SJCRH30 (cell line): ENCODE measurements at regions not wholly inside any gene's neighbourhood (a gene's known extent, or its start where the extent isn't known, plus 50 kb on each side); places are given as distances from the start of the nearest gene placed in this dataset.

ENCODE experiments used
- DNase-seq, 2 experiments: peaks; one replicate each; pipeline ENCODE4 v3.0.0-alpha.2; 2015 to 2020
- H3K27ac ChIP-seq: fragments of 250-450 bp; sonication (Bioruptor Pico); 2 replicates; pipeline ENCODE4 v1.5.1; 2020; ENCODE audit warnings: mild to moderate bottlenecking, moderate library complexity
- H3K27me3 ChIP-seq: fragments of 250-450 bp; sonication (Bioruptor Pico); 2 replicates; pipeline ENCODE4 v1.5.1; 2020; ENCODE audit warnings: mild to moderate bottlenecking, moderate library complexity
- H3K36me3 ChIP-seq: fragments of 250-450 bp; sonication (Bioruptor Pico); 2 replicates; pipeline ENCODE4 v1.5.1; 2020; ENCODE audit warnings: mild to moderate bottlenecking, moderate library complexity
- H3K4me1 ChIP-seq: fragments of 250-450 bp; sonication (Bioruptor Pico); 2 replicates; pipeline ENCODE4 v1.5.1; 2020; ENCODE audit warnings: mild to moderate bottlenecking, moderate library complexity
- H3K4me3 ChIP-seq: fragments of 250-450 bp; sonication (Bioruptor Pico); 2 replicates; pipeline ENCODE4 v1.5.1; 2020; ENCODE audit warnings: mild to moderate bottlenecking, moderate library complexity
- H3K9me3 ChIP-seq: fragments of 250-450 bp; sonication (Bioruptor Pico); replicated peaks from 2 replicates; pipeline ENCODE4 v1.5.1; 2020; ENCODE audit warnings: mild to moderate bottlenecking, moderate library complexity

DNA sequence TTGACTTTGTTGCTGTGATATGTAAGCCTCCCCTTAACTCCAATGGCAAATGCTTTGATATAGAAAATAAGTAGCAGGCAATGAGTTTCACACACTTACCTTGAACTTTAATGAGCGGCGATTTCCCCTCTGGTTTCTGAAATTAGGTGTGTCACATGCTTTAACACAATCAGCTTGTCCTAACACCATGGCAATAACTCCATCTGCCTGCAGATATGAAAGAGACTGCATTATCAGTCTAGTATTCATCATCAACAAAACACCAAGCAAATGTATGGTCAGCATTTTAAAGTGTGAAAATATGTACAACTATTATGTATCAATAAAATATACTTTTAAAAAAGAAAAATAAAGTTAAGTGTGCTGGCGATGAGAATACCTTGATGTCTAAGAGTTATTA is 128.8 kb upstream of the FAM9B start:
- H3K27me3 ChIP-seq, result no peaks in the 10 kb centered on the region
- H3K36me3 ChIP-seq, result no peaks in the 10 kb centered on the region
- H3K9me3 ChIP-seq, result peaks cover 4% of the 10 kb centered on the region; the same call in 1 of the 2 replicates
- H3K4me1 ChIP-seq, result peaks cover 36% of the 10 kb centered on the region
- H3K4me3 ChIP-seq, result no peak overlapping the region
- no peak for DNase-seq
- H3K27ac ChIP-seq, result peak overlapping the region; percentile 38; the same call in 1 of the 2 replicates

DNA sequence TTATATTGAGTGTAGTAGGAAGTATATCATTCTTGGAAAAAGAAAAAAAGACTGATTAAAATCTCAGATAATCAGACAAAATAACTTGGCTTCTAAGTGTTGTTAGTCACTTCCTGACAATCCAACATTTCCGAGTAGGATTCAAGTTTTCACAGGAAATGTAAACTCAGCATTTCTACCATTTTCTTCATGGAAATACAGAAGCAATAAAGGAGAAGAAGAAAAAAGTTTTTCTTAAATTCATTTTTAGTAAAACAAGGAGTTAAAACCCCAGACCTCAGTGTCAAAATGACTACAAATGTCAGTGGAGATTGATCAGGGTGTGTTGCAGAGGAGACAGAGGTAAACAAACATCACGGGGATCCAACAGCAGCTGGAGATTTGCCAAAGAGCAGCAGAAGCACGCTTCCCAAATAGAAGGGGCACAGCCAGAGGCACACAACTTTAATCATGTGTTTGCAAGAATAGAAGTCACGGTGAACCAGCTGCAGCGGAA is 129.3 kb upstream of the FAM9B start:
- H3K9me3 ChIP-seq, result peaks cover 5% of the 10 kb centered on the region; the same call in 1 of the 2 replicates
- H3K36me3 ChIP-seq, result no peaks in the 10 kb centered on the region
- H3K27me3 ChIP-seq, result no peaks in the 10 kb centered on the region
- peak overlapping the region; percentile 38 for H3K27ac ChIP-seq
- H3K4me3 ChIP-seq, result peak overlapping the region; percentile 18; the same call in 1 of the 2 replicates
- DNase-seq, result peak; percentile 62 to 73
- peaks cover 36% of the 10 kb centered on the region for H3K4me1 ChIP-seq

DNA sequence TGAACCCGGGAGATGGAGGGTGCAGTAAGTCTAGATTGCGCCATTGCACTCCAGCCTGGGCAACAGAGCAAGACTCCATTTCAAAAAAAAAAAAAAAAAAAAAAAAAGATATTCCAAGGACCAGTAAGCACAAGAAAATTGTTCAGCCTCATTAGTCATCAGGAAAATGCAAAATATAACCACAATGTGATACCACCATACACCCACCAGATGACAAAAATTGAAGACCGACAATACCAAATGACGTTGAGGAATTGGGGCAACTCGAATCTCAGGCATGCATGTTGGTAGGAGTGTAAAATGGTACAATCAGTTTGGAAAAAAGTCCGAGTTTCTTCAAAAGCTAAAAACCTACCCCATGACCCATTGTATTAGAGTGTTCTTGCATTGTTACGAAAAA is 130.2 kb upstream of the FAM9B start:
- Histone ChIP-seq H3K4me1 (peaks cover 36% of the 10 kb centered on the region), H3K36me3 (no peaks in the 10 kb centered on the region), H3K27ac (no peak overlapping the region), H3K27me3 (no peaks in the 10 kb centered on the region), H3K4me3 (no peak overlapping the region), H3K9me3 (peaks cover 5% of the 10 kb centered on the region; the same call in 1 of the 2 replicates)
- no peak for DNase-seq

DNA sequence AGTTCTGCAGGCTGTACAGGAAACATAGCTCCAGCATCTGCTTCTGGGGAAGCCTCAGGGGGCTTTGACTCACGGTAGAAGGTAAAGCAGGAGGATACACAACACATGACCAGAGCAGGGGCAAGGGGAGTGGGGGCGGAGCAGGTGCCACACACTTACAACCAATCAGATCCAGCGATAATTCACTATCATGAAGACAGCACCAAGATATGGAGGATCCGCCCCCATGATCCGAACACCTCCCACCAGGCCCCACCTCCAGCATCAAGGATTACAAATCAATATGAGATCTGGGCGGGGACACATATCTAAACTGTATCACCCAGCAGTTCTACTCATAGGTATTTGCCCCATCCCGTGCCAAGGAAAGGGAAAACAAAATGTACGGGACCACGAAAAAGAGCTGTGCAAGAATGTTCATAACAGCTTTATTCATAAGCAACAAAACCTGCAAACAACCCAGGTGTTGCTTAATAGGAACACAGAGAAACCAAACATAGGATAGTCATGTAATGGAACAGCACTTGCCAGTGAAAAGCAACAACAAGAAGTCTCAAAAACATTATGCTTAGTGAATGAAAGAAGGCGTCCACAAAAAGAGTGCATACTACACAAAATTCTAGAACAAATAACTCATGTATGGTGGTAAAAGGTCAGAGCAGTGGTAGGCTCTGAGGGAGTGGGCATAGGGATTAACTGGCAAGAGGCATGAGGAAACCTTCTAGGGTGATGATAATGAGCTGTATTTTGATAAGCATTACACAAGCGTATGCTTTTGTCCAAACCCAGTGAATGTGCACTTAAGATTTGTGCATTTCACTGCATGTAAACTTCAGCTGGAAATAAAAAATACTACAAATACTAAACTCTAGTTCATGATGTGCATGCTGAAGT is 130.9 kb upstream of the FAM9B start:
- Histone ChIP-seq H3K27ac (peak overlapping the region; percentile 87), H3K36me3 (no peaks in the 10 kb centered on the region), H3K9me3 (peaks cover 5% of the 10 kb centered on the region; the same call in 1 of the 2 replicates), H3K27me3 (no peaks in the 10 kb centered on the region), H3K4me3 (no peak overlapping the region), H3K4me1 (peaks cover 36% of the 10 kb centered on the region)
- no peak for DNase-seq

DNA sequence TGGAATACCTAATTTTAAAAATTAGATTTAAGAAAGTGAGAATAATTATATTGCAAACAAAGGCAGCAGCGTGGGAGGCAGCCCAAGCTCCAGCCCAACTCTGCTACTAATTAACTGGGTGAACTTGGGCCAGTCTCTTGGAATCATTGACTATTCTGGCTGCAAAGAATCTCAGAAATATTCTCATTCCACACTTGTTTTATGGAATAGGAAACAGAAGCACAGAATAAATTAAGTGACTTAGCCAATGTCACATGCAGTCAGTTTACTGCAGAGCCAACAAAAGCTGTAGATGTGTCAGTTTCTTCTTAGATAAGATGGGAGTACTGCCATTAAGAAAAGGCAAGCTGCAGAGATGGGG is 132.6 kb upstream of the FAM9B start:
- H3K4me1 ChIP-seq, result peaks cover 43% of the 10 kb centered on the region
- H3K9me3 ChIP-seq, result peaks cover 5% of the 10 kb centered on the region; the same call in 1 of the 2 replicates
- no peak for DNase-seq
- no peaks in the 10 kb centered on the region for H3K36me3 ChIP-seq
- H3K4me3 ChIP-seq, result no peak overlapping the region
- H3K27me3 ChIP-seq, result no peaks in the 10 kb centered on the region
- peak overlapping the region; percentile 87 for H3K27ac ChIP-seq

DNA sequence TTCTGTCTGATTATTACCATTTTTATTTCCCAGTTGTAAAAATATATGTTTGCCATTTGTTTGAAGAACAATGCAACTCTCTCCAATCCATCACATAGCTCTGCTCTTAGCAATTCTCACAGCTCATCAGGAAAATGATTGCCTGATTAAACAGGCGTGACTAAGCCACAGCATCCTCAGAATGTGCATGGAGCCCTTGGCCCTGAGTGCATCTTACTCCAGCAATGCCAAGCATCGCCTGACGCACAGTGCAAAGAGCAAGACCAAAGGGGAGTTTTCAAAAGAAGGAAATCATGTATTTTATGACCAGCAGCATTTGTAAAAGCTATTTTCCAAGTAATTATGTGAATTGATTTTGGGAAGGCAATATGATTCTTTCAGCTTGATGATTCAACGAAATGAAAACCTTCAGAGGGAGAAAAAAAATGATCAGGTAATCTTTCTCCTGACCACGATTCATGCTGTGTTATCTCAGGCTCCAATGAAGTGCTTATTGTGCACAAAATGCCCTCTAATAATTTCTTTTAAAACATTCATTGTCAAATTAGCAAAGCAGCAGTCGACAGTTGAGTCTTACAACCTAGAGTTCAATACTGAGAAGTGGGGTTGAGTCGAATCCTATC is 138.0 kb upstream of the FAM9B start:
- Histone ChIP-seq H3K36me3 (no peaks in the 10 kb centered on the region), H3K27ac (peak overlapping the region; percentile 77), H3K4me1 (peaks cover 17% of the 10 kb centered on the region), H3K4me3 (no peak overlapping the region), H3K27me3 (no peaks in the 10 kb centered on the region), H3K9me3 (peaks cover 5% of the 10 kb centered on the region; the same call in 1 of the 2 replicates)
- DNase-seq, result peak; percentile 74 to 84

DNA sequence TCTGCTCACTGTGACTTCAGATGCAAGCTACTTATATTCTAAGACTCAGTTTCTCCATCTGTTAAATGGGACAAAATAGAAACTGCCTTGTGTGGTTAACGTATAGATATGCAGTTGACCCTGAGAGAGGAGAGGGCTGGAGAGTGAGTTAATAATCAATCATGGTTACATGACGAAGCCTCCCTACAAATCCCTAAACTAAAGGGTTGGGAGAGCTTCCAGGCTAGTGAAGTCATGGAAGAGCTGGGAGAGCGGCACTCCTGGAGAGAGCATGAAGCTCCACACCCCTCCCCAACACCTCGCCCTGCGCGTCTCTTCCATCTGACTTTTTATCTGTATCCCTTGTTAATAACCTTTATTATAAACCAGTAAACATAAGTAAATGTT is 138.5 kb upstream of the FAM9B start:
- DNase-seq, result no peak
- H3K27me3 ChIP-seq, result no peaks in the 10 kb centered on the region
- H3K4me3 ChIP-seq, result no peak overlapping the region
- peaks cover 17% of the 10 kb centered on the region for H3K4me1 ChIP-seq
- peak overlapping the region; percentile 77 for H3K27ac ChIP-seq
- peaks cover 3% of the 10 kb centered on the region for H3K9me3 ChIP-seq
- H3K36me3 ChIP-seq, result no peaks in the 10 kb centered on the region

DNA sequence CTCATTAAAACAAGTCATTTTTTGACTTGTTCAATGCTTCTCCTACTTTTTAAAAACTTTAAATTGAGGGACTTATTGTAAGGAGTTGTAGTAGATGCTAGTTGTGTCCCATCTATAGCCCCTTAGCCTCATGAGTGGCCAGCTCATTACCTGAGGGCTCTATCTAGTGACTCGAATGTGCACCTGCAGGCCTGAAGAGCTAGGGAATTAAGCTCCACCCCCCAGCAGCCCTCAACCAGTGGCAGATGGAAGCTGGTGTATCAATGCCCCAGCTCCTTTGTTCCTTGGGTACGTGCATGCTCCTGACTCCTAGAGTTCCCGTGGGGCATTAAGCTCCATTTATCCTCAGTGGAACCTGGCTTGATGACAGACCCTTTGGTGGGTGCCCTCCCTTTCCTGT is 146.7 kb upstream of the FAM9B start:
- Histone ChIP-seq H3K36me3 (no peaks in the 10 kb centered on the region), H3K27ac (no peak overlapping the region), H3K27me3 (no peaks in the 10 kb centered on the region), H3K4me3 (no peak overlapping the region), H3K9me3 (peaks cover 2% of the 10 kb centered on the region), H3K4me1 (no peaks in the 10 kb centered on the region; the same call in 1 of the 2 replicates)
- DNase-seq, result no peak

DNA sequence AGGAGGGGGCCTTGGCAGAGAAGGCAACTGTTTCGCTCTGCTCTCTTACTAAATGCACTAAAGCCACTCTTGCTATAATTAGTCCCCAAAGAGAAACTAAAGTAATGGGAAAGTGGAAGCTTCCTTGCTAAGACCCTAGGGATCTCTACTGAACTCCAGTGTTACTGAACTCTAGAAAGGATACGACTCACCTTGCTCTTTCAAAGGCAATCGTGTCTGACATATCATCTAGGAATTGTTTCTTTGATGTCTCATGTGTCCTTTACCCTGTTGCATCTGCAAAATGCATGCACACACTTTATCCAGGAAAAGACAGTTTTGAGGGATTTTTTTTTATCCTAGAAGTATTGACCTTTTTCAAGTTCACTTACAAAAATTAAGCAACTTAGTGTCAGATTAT is 148.1 kb upstream of the FAM9B start:
- Histone ChIP-seq H3K36me3 (no peaks in the 10 kb centered on the region), H3K9me3 (peaks cover 2% of the 10 kb centered on the region), H3K4me1 (no peaks in the 10 kb centered on the region; the same call in 1 of the 2 replicates), H3K27ac (no peak overlapping the region), H3K4me3 (no peak overlapping the region), H3K27me3 (no peaks in the 10 kb centered on the region)
- DNase-seq, result no peak

DNA sequence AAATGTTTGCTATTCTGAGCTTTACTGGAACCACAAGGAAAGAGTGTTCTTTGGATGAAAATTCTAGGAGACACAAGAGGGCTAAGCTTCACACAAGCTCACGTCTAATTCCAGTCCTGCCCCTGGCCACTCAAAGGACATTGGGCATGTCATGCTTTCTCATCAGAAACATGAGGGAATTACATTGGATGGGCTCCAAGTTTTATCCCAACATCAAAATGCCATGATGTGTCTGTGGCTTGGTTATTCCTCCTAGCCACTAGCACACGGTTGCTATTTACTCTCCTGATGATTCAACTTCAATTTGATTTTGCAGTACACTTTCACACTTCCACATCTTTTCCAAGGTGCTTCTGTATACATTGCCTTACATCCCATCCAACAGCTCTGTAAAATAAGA is 149.6 kb upstream of the FAM9B start:
- H3K4me1 ChIP-seq, result peaks cover 8% of the 10 kb centered on the region
- no peaks in the 10 kb centered on the region for H3K27me3 ChIP-seq
- H3K36me3 ChIP-seq, result no peaks in the 10 kb centered on the region
- no peak overlapping the region for H3K27ac ChIP-seq
- DNase-seq, result no peak
- no peak overlapping the region for H3K4me3 ChIP-seq
- peaks cover 2% of the 10 kb centered on the region; the same call in 1 of the 2 replicates for H3K9me3 ChIP-seq

DNA sequence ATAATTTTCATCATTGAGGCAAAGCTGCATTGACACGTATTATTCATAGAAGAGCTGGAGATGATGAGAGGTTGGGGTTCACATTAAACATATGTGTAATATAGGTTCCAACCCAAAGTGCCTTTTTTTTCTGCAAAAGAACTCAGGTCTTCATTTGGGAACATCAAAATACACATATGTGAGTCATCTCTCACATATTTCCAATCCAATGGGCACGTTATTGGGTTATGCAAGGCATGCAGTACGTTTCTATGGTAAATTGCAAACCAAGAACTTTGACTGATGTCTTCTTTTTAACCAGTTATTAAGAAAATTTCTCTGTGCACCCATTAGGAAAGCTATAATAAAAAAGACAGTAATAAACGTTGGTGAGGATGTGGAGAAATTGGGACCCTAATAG is 150.3 kb upstream of the FAM9B start:
- no peaks in the 10 kb centered on the region for H3K36me3 ChIP-seq
- H3K27me3 ChIP-seq, result no peaks in the 10 kb centered on the region
- no peak for DNase-seq
- H3K27ac ChIP-seq, result no peak overlapping the region
- 0 out of 2 replicates have a peak, but pooled peaks cover 2% of the 10 kb centered on the region for H3K9me3 ChIP-seq
- H3K4me1 ChIP-seq, result peaks cover 13% of the 10 kb centered on the region
- no peak overlapping the region for H3K4me3 ChIP-seq

DNA sequence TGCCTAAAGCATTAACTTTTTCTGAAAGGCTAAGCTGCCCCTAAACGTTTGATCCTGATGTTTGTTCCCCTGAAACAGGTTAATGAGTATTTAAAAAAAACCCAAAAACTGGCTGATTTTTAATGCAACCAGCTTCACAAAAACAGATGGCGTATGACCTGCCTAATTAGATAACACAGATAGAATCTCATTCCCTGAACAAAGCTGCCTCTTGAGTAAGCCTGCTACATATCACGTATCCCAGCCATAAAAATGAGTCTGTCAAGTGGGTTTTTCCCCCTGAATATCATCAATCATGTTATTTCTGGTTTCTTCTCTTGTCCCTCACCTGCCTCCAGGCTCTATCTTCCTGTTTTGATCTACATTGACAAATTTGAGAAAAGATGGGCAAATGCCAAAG is 154.2 kb upstream of the FAM9B start:
- Histone ChIP-seq H3K4me1 (peaks cover 22% of the 10 kb centered on the region), H3K9me3 (0 out of 2 replicates have a peak, but pooled peaks cover 2% of the 10 kb centered on the region), H3K4me3 (no peak overlapping the region), H3K36me3 (no peaks in the 10 kb centered on the region), H3K27me3 (no peaks in the 10 kb centered on the region), H3K27ac (no peak overlapping the region)
- no peak for DNase-seq

DNA sequence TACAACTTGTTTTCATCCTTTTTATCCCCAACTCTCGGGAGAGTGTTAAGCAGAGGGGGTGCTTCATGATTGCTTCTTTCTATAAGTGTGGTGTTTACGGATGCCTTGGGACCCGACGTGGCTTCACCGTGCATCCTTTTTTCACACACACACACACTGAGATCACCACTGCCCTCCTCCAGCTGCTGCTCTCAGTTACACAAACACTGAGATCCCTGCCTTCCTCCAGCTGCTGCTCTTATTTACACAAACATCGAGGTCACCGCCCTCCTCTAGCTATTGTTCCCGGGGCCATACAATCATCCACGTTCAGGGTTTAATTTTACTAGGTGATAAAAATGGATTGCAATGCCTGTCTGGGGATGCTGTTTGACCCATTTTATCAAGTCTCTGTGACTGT is 155.4 kb upstream of the FAM9B start:
- DNase-seq, result peak; percentile 79 to 86
- Histone ChIP-seq H3K27ac (peak overlapping the region; percentile 65), H3K4me1 (peaks cover 22% of the 10 kb centered on the region), H3K4me3 (peak overlapping the region; percentile 16), H3K27me3 (no peaks in the 10 kb centered on the region), H3K36me3 (no peaks in the 10 kb centered on the region), H3K9me3 (0 out of 2 replicates have a peak, but pooled peaks cover 2% of the 10 kb centered on the region)

DNA sequence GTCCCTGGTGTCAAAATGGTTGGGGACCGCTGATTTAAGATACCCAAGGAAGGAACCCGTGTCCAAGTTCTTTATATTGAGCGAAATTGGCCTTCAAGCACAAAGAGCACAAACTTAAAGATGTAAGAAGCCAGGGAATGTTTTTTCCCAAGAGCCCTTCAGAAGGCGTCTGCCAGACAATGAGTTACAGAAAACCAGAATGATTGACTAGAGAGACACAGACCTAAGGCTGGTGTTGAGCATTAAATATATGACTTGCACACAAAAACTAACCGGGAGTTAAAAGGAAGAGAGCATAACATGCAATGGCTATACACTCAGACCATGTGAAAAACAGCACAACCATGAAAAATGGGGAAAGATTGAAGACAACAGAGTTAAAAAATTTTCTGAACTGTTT is 157.5 kb upstream of the FAM9B start:
- no peak overlapping the region for H3K4me3 ChIP-seq
- H3K27me3 ChIP-seq, result no peaks in the 10 kb centered on the region
- H3K27ac ChIP-seq, result no peak overlapping the region
- no peak for DNase-seq
- H3K4me1 ChIP-seq, result peaks cover 31% of the 10 kb centered on the region
- no peaks in the 10 kb centered on the region for H3K9me3 ChIP-seq
- H3K36me3 ChIP-seq, result no peaks in the 10 kb centered on the region

DNA sequence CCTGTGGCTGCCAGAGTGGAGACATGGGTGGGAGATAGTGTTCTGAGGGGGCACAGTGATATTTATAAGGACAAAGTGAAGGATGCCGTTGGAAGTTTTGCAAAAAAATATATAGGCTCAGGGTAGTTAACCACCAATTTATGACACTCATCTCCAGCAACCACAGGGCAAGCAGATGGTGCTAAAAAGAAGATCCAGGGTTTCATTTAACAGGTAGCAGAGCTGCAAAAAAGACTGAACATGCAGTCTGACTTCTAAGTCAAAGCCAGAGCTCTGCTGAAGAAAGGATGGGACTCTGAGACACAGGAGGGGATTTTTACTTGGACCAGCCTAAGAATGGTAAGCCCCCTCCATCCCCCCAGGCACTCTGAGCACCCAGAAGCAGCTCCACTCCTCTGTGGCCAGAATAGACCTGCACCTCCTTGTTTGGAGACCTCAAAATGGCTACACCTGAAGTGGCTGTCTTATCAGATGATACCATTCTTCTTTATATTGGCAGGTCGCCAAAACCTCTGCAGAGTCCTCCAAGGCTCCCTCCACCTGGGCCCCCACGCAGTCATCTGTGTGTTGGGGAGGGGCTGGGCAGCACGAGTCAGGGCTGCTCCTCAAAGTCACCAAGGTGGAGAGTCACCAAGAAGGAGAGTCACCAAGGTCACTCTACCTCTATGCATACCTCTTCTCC is 161.4 kb upstream of the FAM9B start:
- Histone ChIP-seq H3K27me3 (no peaks in the 10 kb centered on the region), H3K9me3 (no peaks in the 10 kb centered on the region), H3K36me3 (no peaks in the 10 kb centered on the region), H3K4me1 (peaks cover 27% of the 10 kb centered on the region), H3K4me3 (no peak overlapping the region), H3K27ac (no peak overlapping the region)
- DNase-seq, result no peak
